ENCODE measurements at regions not wholly inside any gene's neighbourhood (a gene's known extent, or its start where the extent isn't known, plus 50 kb on each side); places are given as distances from the start of the nearest gene placed in this dataset.

GRCh38 chr17:72315122-72315913, 194.5 kb downstream of the SOX9 start:
- H3K9me3 Mint-ChIP-seq = peaks cover 2% of the 10 kb centered on the region in 2 donors
- no peaks in the 10 kb centered on the region for H3K36me3 ChIP-seq (ENCODE audit: control insufficient read depth, insufficient read depth, low read length)
- H3K27me3 ChIP-seq (ENCODE audit: control insufficient read depth, insufficient read depth, low read length) = no peaks in the 10 kb centered on the region
- no peaks in the 10 kb centered on the region for H3K4me1 ChIP-seq (ENCODE audit: control insufficient read depth, insufficient read depth, low read length)
- no peak overlapping the region for H3K27ac ChIP-seq (ENCODE audit: low read length)
- intact Hi-C loops (cut with micrococcal nuclease) = no loop called here
- ATAC-seq (no peak), DNase-seq (no peak)
- TF ChIP-seq CTCF (IDR thresholded peaks at IDR 0.05) = no peak
- H3K4me1 Mint-ChIP-seq = no peaks in the 10 kb centered on the region
- H3K27ac Mint-ChIP-seq = no peak overlapping the region
- H3K27me3 Mint-ChIP-seq (ENCODE audit: low read depth in 2 of 2) = peaks cover 2% of the 10 kb centered on the region in 2 donors
- no peak overlapping the region for H3K4me3 ChIP-seq (ENCODE audit: low read length)
- H3K9me3 ChIP-seq (ENCODE audit: control insufficient read depth, insufficient read depth, low read length) = no peaks in the 10 kb centered on the region
- no peaks in the 10 kb centered on the region for H3K36me3 Mint-ChIP-seq
- WGBS (ENCODE audit: insufficient coverage) = 83% methylated on average over 4 of the region's 4 CpGs
- H3K4me3 Mint-ChIP-seq = no peak overlapping the region

- no peak for TF ChIP-seq CTCF (IDR thresholded peaks at IDR 0.05)
- no peak for ATAC-seq
- no peaks in the 10 kb centered on the region for H3K36me3 Mint-ChIP-seq
- Histone ChIP-seq H3K27ac (ENCODE audit: low read length) (no peak overlapping the region), H3K4me3 (ENCODE audit: low read length) (no peak overlapping the region), H3K4me1 (ENCODE audit: control insufficient read depth, insufficient read depth, low read length) (no peaks in the 10 kb centered on the region), H3K9me3 (ENCODE audit: control insufficient read depth, insufficient read depth, low read length) (no peaks in the 10 kb centered on the region), H3K27me3 (ENCODE audit: control insufficient read depth, insufficient read depth, low read length) (no peaks in the 10 kb centered on the region), H3K36me3 (ENCODE audit: control insufficient read depth, insufficient read depth, low read length) (no peaks in the 10 kb centered on the region)
- peaks cover 4 to 5% of the 10 kb centered on the region in 2 donors for H3K27me3 Mint-ChIP-seq (ENCODE audit: low read depth in 2 of 2)
- intact Hi-C loops (cut with micrococcal nuclease) = no loop called here
- H3K9me3 Mint-ChIP-seq = peaks cover 4 to 5% of the 10 kb centered on the region in 2 donors
- DNase-seq = no peak
- no peak overlapping the region for H3K27ac Mint-ChIP-seq
- H3K4me1 Mint-ChIP-seq = no peaks in the 10 kb centered on the region
- no peak overlapping the region for H3K4me3 Mint-ChIP-seq
- 84% methylated on average over 5 of the region's 5 CpGs for WGBS (ENCODE audit: insufficient coverage)
Observed at GRCh38 chr17:72318131-72318530, 197.3 kb downstream of the SOX9 start.

GRCh38 chr17:72321896-72322295, 201.1 kb downstream of the SOX9 start:
- Histone ChIP-seq H3K27me3 (ENCODE audit: control insufficient read depth, insufficient read depth, low read length) (no peaks in the 10 kb centered on the region), H3K36me3 (ENCODE audit: control insufficient read depth, insufficient read depth, low read length) (no peaks in the 10 kb centered on the region), H3K4me3 (ENCODE audit: low read length) (no peak overlapping the region), H3K27ac (ENCODE audit: low read length) (no peak overlapping the region), H3K4me1 (ENCODE audit: control insufficient read depth, insufficient read depth, low read length) (no peaks in the 10 kb centered on the region), H3K9me3 (ENCODE audit: control insufficient read depth, insufficient read depth, low read length) (peaks cover 3% of the 10 kb centered on the region)
- no peak for TF ChIP-seq CTCF (IDR thresholded peaks at IDR 0.05)
- H3K4me1 Mint-ChIP-seq = no peaks in the 10 kb centered on the region
- intact Hi-C loops (cut with micrococcal nuclease) = no loop called here
- H3K9me3 Mint-ChIP-seq = peaks cover 8 to 9% of the 10 kb centered on the region in 2 donors
- DNase-seq (no peak), ATAC-seq (no peak)
- H3K4me3 Mint-ChIP-seq = no peak overlapping the region
- no peaks in the 10 kb centered on the region for H3K36me3 Mint-ChIP-seq
- no peak overlapping the region for H3K27ac Mint-ChIP-seq
- peaks cover 4 to 5% of the 10 kb centered on the region in 2 donors for H3K27me3 Mint-ChIP-seq (ENCODE audit: low read depth in 2 of 2)
- 89% methylated on average over 4 of the region's 4 CpGs for WGBS (ENCODE audit: insufficient coverage)

- no peak overlapping the region for H3K27ac Mint-ChIP-seq
- DNase-seq = no peak
- peaks cover 3 to 4% of the 10 kb centered on the region in 2 donors for H3K9me3 Mint-ChIP-seq
Observed at GRCh38 chr17:72332367-72332766, 211.5 kb downstream of the SOX9 start.

More at GRCh38 chr17:72332367-72332766, 211.5 kb downstream of the SOX9 start:
- Mint-ChIP-seq H3K27me3 (ENCODE audit: low read depth in 2 of 2) (no peaks in the 10 kb centered on the region), H3K4me3 (no peak overlapping the region), H3K4me1 (no peaks in the 10 kb centered on the region), H3K36me3 (no peaks in the 10 kb centered on the region)
- no peaks in the 10 kb centered on the region for H3K4me1 ChIP-seq (ENCODE audit: control insufficient read depth, insufficient read depth, low read length)
- no peaks in the 10 kb centered on the region for H3K36me3 ChIP-seq (ENCODE audit: control insufficient read depth, insufficient read depth, low read length)
- H3K4me3 ChIP-seq (ENCODE audit: low read length) = no peak overlapping the region
- no peaks in the 10 kb centered on the region for H3K27me3 ChIP-seq (ENCODE audit: control insufficient read depth, insufficient read depth, low read length)
- 58% methylated on average over 3 of the region's 3 CpGs for WGBS (ENCODE audit: insufficient coverage)
- TF ChIP-seq CTCF (IDR thresholded peaks at IDR 0.05) = no peak
- ATAC-seq = no peak
- H3K9me3 ChIP-seq (ENCODE audit: control insufficient read depth, insufficient read depth, low read length) = no peaks in the 10 kb centered on the region
- H3K27ac ChIP-seq (ENCODE audit: low read length) = no peak overlapping the region
- intact Hi-C loops (cut with micrococcal nuclease) = no loop called here

All from natural killer cell (primary cell).